ENCODE measurements at regions not wholly inside any gene's neighbourhood (a gene's known extent, or its start where the extent isn't known, plus 50 kb on each side); places are given as distances from the start of the nearest gene placed in this dataset.

- TF ChIP-seq CTCF (conservative IDR thresholded peaks at IDR 0.05; ENCODE audit: low read depth, low read length) (no peak), EZH2 (IDR thresholded peaks at IDR 0.05; ENCODE audit: borderline replicate concordance, low read depth, low read length, poor library complexity, severe bottlenecking) (no peak)
Observed at GRCh38 chr1:63245186-63245585, 77.2 kb upstream of the FOXD3 start.

All from A673 (cell line).